SK-N-SH treated with all-trans-retinoic acid at 6 μM for 48 hours (cell line): ENCODE measurements at regions not wholly inside any gene's neighbourhood (a gene's known extent, or its start where the extent isn't known, plus 50 kb on each side); places are given as distances from the start of the nearest gene placed in this dataset.

ENCODE experiments used
- ATAC-seq: fragments of 200-7000 bp; cut with Tn5 transposase; 3 replicates; pipeline ENCODE4 v1.9.1; 2020; ENCODE audit warnings: mild to moderate bottlenecking, moderate library complexity
- ARNTL ChIP-seq: fragments of 450-650 bp; formaldehyde crosslinking; IDR thresholded peaks from 2 replicates; pipeline ENCODE4 v1.5.0; 2020; ENCODE audit warnings: low read depth, mild to moderate bottlenecking, moderate library complexity, borderline replicate concordance
- BACH2 ChIP-seq: fragments of 250-450 bp; sonication (Bioruptor Pico); IDR thresholded peaks from 2 replicates; pipeline ENCODE4 v1.9.0; 2021; ENCODE audit warnings: mild to moderate bottlenecking, borderline replicate concordance
- CSRNP3 ChIP-seq: fragments of 250-450 bp; sonication (Bioruptor Pico); IDR thresholded peaks from 2 replicates; pipeline ENCODE4 v1.5.1; 2021; ENCODE audit warnings: mild to moderate bottlenecking, moderate library complexity
- ESRRG ChIP-seq: fragments of 250-450 bp; sonication (Bioruptor Pico); IDR thresholded peaks from 2 replicates; pipeline ENCODE4 v1.6.1; 2021; ENCODE audit warnings: mild to moderate bottlenecking
- GLIS3 ChIP-seq: fragments of 250-450 bp; sonication (Bioruptor Pico); IDR thresholded peaks from 2 replicates; pipeline ENCODE4 v1.5.0; 2020; ENCODE audit warnings: mild to moderate bottlenecking, moderate library complexity
- ISL1 ChIP-seq: fragments of 250-450 bp; sonication (Bioruptor Pico); IDR thresholded peaks from 2 replicates; pipeline ENCODE4 v2.1.2; 2022; ENCODE audit warnings: mild to moderate bottlenecking, moderate library complexity
- OSR1 ChIP-seq: fragments of 250-450 bp; sonication (Bioruptor Pico); IDR thresholded peaks from 2 replicates; pipeline ENCODE4 v1.8.0; 2022; ENCODE audit warnings: moderate library complexity, mild to moderate bottlenecking, inconsistent platforms
- PATZ1 ChIP-seq: fragments of 250-450 bp; sonication (Bioruptor Pico); IDR thresholded peaks from 2 replicates; pipeline ENCODE4 v1.8.0; 2020; ENCODE audit warnings: mild to moderate bottlenecking, moderate library complexity, borderline replicate concordance
- POU6F1 ChIP-seq: fragments of 250-450 bp; sonication (Bioruptor Pico); IDR thresholded peaks from 2 replicates; pipeline ENCODE4 v1.8.0; 2021; ENCODE audit warnings: low read depth, mild to moderate bottlenecking, moderate library complexity, borderline replicate concordance
- PPARA ChIP-seq: fragments of 250-450 bp; sonication (Bioruptor Pico); IDR thresholded peaks from 2 replicates; pipeline ENCODE4 v1.5.0; 2020; ENCODE audit warnings: mild to moderate bottlenecking, borderline replicate concordance
- RARB ChIP-seq: fragments of 250-450 bp; sonication (Bioruptor Pico); IDR thresholded peaks from 2 replicates; pipeline ENCODE4 v1.8.0; 2021; ENCODE audit warnings: mild to moderate bottlenecking, moderate library complexity
- SNAI2 ChIP-seq: fragments of 250-450 bp; sonication (Bioruptor Pico); IDR thresholded peaks from 2 replicates; pipeline ENCODE4 v1.5.0; 2020; ENCODE audit warnings: mild to moderate bottlenecking, moderate library complexity
- TCF4 ChIP-seq: fragments of 250-450 bp; sonication (Bioruptor Pico); IDR thresholded peaks from 2 replicates; pipeline ENCODE4 v1.8.0; 2021; ENCODE audit warnings: mild to moderate bottlenecking, moderate library complexity, borderline replicate concordance
- TOX ChIP-seq: fragments of 250-450 bp; sonication (Bioruptor Pico); IDR thresholded peaks from 2 replicates; pipeline ENCODE4 v1.8.0; 2021; ENCODE audit warnings: mild to moderate bottlenecking, moderate library complexity, borderline replicate concordance
- TSHZ2 ChIP-seq: fragments of 250-450 bp; sonication (Bioruptor Pico); IDR thresholded peaks from 2 replicates; pipeline ENCODE4 v1.5.0; 2020; ENCODE audit warnings: mild to moderate bottlenecking, moderate library complexity
- ZC3H10 ChIP-seq: fragments of 250-450 bp; sonication (Bioruptor Pico); IDR thresholded peaks from 2 replicates; pipeline ENCODE4 v1.5.1; 2021; ENCODE audit warnings: mild to moderate bottlenecking, moderate library complexity
- ZFP3 ChIP-seq: fragments of 250-450 bp; sonication (Bioruptor Pico); IDR thresholded peaks from 2 replicates; pipeline ENCODE4 v1.5.0; 2020; ENCODE audit warnings: mild to moderate bottlenecking, moderate library complexity
- ZFP30 ChIP-seq: fragments of 450-650 bp; formaldehyde crosslinking; IDR thresholded peaks from 2 replicates; pipeline ENCODE4 v1.5.0; 2022; ENCODE audit warnings: mild to moderate bottlenecking, moderate library complexity
- ZNF70 ChIP-seq: fragments of 450-650 bp; formaldehyde crosslinking; IDR thresholded peaks from 2 replicates; pipeline ENCODE4 v1.5.0; 2020; ENCODE audit warnings: mild to moderate bottlenecking, moderate library complexity
- ZNF8 ChIP-seq: fragments of 450-650 bp; formaldehyde crosslinking; IDR thresholded peaks from 2 replicates; pipeline ENCODE4 v1.5.0; 2020; ENCODE audit warnings: mild to moderate bottlenecking, moderate library complexity
- TF ChIP-seq, protein P1 (sequence below): fragments of 250-450 bp; sonication (Bioruptor Pico); IDR thresholded peaks from 2 replicates; pipeline ENCODE4 v1.5.1; 2020; ENCODE audit warnings: low read depth, mild to moderate bottlenecking, moderate library complexity

DNA sequence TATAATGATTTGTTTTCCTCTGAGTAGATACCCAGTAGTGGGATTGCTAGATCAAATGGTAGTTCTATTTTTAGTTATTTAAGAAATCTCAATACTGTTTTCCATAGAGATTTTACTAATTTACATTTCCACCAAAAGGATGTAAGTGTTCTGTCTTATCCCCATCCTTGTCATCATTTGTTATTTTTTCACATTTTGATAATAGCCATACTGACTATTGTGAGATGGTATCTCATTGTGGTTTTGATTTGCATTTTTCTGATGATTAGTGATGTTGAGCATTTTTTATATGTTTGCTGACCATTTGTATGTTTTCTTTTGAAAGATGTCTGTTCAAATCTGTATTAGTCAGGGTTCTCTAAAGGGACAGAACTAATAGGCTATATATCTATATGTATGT, 160.0 kb upstream of the TMEM229A start:
- no peak for TF ChIP-seq PPARA (CRISPR knock-in tag)
- peak; percentile 78 for TF ChIP-seq ISL1 (CRISPR knock-in tag)
- TF ChIP-seq ZFP30 (CRISPR knock-in tag), result no peak
- 0 out of 2 replicates have a peak, but pooled peaks have one; percentile 35 for TF ChIP-seq CSRNP3 (CRISPR knock-in tag)
- TF ChIP-seq ARNTL, result no peak
- no peak for TF ChIP-seq TOX
- TF ChIP-seq RARB (CRISPR knock-in tag), result no peak
- no peak for TF ChIP-seq ZFP3 (CRISPR knock-in tag)
- no peak for TF ChIP-seq GLIS3 (CRISPR knock-in tag)
- TF ChIP-seq TCF4 (CRISPR knock-in tag), result peak; percentile 52; the same call in 1 of the 2 replicates
- no peak for TF ChIP-seq ZNF70
- TF ChIP-seq, protein P1, sequence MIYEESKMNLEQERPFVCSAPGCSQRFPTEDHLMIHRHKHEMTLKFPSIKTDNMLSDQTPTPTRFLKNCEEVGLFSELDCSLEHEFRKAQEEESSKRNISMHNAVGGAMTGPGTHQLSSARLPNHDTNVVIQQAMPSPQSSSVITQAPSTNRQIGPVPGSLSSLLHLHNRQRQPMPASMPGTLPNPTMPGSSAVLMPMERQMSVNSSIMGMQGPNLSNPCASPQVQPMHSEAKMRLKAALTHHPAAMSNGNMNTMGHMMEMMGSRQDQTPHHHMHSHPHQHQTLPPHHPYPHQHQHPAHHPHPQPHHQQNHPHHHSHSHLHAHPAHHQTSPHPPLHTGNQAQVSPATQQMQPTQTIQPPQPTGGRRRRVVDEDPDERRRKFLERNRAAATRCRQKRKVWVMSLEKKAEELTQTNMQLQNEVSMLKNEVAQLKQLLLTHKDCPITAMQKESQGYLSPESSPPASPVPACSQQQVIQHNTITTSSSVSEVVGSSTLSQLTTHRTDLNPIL (CRISPR knock-in tag), result no peak
- no peak for TF ChIP-seq ZC3H10 (CRISPR knock-in tag)
- no peak for TF ChIP-seq ZNF8 (CRISPR knock-in tag)
- TF ChIP-seq POU6F1 (CRISPR knock-in tag), result no peak
- no peak for TF ChIP-seq SNAI2 (CRISPR knock-in tag)
- TF ChIP-seq BACH2 (CRISPR knock-in tag), result no peak
- TF ChIP-seq OSR1 (CRISPR knock-in tag), result no peak
- no peak for ATAC-seq

- TF ChIP-seq PATZ1 (CRISPR knock-in tag) (no peak), ZFP3 (CRISPR knock-in tag) (no peak), POU6F1 (CRISPR knock-in tag) (no peak), ESRRG (CRISPR knock-in tag) (no peak), TSHZ2 (CRISPR knock-in tag) (no peak), ZNF8 (CRISPR knock-in tag) (no peak)
- no peak for ATAC-seq
Observed at GRCh38 chr7:124191713-124192112, 158.8 kb upstream of the TMEM229A start.

DNA sequence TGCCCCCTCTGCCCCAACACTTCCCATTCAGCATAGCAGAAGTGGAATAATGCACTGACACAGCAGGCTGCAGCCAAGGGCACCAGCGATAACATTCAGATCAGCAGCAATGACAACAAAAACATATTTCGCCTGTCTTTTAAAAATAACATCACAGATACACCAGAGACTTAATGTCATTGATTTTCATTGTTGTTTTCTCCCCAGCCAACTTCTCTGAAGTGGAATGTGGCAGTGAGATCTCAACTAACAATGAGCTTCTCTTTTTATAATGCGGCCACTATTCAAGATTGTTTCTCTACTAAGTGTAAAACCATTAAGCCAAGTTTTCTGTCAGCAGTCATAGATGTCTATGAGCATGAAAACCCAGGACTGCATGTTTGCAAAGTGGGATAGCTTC, 158.2 kb upstream of the TMEM229A start:
- TF ChIP-seq TCF4 (CRISPR knock-in tag) (no peak), ZFP30 (CRISPR knock-in tag) (no peak), TOX (no peak), ZNF70 (no peak), CSRNP3 (CRISPR knock-in tag) (no peak), ISL1 (CRISPR knock-in tag) (no peak)
- ATAC-seq, result no peak
